GM21360 (cell line): ENCODE measurements at regions not wholly inside any gene's neighbourhood (a gene's known extent, or its start where the extent isn't known, plus 50 kb on each side); places are given as distances from the start of the nearest gene placed in this dataset.

Experiments used
- ATAC-seq: cut with Tn5 transposase; IDR thresholded peaks from one replicate; pipeline ENCODE4 v1.9.1; 2021; ENCODE audit warnings: mild to moderate bottlenecking, moderate library complexity; ENCODE audit not compliant: unreplicated experiment

DNA sequence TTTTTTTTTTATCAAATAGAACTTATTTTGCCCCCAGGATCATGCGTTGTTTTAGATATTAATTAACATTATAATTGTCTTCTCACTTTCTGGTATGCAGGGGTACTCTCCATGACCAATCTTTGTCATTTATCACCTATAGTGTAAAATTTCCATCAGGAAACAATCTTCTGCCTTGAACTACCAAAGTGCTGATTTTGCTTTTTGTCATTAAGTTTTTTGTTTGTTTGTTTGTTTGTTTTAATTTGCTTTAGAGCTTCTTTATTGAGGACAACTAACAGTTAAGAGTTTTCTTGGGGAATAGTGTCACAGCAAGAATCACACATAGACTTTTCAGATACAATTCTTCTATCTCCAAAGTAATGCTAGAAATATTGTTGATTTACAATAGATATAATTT lies 171.2 kb upstream of the PRPS1L1 start:
- ATAC-seq = no peak

DNA sequence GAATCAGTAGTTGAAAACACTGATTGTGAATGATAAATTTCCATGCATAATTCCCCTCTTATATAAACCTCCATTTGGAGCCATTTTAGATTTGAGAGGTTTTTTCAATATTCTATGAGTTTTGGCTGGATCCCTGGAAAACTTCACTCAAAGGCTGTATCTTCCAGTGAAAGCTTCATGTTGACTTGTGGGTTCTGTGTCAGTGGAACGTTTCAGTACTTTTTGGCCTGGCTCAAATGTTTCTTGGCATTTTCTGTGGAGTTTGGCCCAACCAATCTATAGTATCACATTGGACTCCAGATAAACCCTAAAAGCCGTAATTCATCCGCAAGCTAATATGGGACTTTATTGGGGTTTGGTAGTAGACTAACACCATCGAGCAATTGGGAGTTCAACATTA lies 172.6 kb upstream of the PRPS1L1 start:
- no peak for ATAC-seq

DNA sequence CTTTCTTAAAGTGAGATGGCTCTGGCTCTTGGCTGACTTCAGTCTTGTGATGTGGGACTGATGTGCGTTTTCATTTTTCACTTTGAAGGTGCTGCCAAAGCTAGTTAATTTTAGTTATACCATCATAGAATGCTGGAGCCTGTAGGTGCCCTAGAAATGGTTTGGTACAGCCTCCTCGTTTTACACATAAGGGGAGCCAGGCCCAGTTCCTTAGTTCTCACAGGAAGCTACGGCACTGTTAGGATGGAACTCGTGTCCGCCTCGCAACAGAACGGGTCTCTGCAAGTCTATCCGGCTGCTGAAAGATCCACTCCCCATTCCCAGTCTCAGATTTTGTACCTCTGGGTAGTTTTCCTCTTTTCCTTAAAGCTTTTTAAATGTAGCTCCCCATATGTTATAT lies 173.2 kb upstream of the PRPS1L1 start:
- no peak for ATAC-seq

DNA sequence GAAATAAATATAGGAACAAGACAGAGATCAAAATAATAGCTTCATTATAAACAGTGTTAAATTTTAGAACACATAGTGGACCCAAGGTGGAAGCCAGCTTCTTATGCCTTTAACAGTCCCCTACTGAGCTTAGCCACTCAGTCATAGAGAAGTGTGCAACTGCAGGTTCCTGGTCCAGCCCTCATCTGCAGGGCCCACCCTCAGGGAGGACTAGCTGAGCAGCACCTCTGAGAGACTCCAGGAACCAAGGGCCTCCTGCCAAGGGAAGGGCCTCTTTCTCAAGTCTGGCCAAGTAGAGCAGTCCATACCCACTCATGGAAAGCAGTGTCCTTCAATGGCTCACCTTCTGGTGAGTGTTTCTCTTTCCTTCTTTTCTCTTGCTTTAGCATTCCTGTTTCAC lies 173.7 kb upstream of the PRPS1L1 start:
- ATAC-seq = no peak

DNA sequence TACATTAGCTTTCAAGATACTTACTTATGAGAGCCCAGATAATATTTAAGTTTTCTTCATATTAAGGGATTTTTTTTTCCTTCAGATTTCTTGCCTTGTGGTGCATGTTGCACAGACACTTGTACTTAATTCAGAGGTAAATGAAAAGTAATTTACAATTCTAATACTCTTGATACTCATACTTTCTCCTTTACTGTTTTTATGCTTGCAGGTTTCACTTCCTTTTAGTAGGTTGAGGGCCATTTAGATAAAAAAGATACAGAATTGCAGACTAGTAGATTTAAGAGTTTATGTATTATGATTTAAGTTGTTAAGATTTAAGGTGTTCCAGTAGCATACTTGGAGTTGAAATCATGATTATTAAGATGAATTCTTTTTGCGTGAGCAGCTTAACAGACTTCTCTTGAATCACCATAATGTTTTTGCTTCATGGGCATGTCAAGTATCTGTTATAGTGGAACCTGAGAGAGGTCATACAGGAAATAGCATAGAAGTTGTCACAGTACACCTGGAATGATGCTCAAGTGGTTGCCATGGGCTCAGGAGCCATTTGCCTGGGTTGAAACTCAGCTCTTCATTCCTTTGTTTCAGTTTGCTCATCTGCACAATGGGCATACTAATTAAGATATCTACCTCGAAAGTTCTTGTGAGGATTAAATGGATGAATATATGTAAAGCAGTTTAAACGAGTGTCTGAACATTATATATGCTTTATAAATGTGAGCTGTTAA lies 174.8 kb upstream of the PRPS1L1 start:
- ATAC-seq = no peak

DNA sequence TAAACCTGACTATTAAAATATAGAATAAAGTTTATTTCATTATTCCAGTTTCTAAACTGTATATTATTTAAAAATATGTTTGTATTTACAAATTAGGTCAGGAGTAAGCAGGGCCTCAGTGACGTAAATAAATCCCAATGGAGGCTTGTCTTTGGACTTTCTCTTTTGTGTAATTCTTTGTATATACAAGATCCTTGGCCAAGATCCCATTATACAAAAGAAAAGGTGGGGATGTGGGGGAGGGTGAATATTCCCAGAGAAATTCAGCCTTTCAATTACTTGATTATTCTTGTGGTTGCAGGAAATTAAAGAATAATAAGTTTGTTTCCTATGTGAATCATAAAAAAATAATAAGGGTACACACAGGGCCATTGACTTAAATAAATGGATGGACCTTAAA lies 178.7 kb upstream of the PRPS1L1 start:
- ATAC-seq = no peak

DNA sequence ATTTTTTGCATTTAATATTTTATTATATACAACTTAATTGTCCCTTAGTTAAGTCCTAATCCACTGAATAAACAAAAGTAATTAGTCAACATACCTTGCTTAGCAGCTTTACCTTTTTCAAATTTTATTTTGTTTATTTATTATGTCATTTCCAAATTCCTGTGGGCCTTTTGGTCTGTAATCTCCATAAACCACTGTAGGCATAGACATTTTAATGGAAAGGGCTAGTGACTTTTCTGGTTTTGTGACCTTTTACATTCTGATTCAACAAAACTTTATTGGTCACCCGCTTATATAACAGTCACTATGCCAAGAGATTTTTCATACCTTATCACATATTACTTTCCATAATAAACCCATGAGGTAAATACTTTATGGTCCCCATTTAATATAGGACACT lies 181.3 kb upstream of the PRPS1L1 start:
- ATAC-seq = no peak

DNA sequence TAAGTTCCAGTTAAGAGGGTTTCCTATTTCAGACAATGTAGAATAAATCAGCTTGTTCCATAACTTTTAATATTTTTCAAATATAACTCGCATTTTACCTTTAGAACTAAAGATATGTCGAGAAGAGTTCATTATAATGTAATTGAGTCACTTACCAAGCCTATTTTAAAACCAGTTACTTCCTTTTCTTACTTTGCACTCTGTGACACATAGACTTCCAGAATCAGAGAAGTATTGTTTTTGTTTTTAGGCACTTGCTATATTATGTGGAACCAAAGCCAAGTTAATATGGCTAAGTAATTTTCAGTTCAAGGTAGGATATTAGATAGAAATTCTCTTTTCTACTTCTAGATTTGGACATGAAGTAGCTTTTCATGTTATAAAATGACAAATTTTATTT lies 182.7 kb upstream of the PRPS1L1 start:
- ATAC-seq = no peak

DNA sequence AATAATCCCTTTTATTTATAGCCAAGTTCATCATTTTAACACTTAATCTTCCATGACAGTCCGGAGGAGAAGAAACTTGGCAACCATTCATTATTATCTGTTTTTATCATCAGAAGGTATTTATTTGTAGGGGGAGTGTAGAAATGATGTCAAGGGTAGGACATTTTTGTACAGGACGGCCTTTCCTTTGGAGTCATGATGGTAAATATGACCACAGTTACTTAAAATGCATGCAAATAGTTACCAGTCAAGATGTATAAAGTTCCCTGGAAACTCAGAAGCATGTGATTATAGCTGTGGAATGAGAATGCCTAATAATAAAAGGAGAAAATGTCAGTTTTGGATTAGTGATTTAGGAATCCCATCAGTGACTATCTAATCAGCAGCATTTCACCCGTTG lies 183.1 kb upstream of the PRPS1L1 start:
- ATAC-seq = no peak

DNA sequence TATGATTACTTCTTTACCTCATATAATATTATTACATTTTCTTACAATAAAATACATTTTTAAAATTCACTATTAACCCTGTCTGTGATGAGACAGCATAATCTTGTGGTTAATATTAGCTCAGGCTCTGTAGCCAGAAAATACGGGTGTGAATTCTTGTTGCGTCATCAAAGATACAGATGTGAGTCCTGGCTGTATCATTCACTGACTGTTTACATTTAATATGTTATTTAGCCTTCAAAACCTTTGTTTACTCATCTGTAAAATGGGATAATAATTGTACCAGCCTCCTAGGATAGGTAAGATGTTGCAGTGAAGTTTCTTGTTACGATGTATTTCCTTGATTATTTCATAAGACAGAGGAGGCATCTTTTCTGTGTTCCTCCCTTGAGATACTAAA lies 184.7 kb upstream of the PRPS1L1 start:
- ATAC-seq = no peak

DNA sequence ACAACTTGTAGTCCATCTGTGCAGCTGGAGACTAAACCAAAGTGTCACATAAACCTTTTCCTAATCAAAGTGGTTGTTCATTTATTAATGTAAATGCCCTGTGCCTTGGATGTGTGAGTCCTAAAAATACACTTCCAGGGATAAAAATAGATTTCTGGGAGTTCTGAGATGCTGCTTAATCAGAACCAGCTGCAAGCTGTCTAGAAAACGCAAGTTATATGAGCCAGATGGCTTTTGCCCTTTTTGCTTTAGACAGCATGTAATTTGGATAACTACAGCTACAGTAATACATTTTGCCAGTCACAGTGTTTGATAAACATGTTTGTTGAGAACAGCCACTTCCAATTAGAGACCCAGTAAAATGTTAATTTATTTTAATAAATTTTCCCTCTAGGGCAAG lies 185.1 kb upstream of the PRPS1L1 start:
- ATAC-seq = no peak

DNA sequence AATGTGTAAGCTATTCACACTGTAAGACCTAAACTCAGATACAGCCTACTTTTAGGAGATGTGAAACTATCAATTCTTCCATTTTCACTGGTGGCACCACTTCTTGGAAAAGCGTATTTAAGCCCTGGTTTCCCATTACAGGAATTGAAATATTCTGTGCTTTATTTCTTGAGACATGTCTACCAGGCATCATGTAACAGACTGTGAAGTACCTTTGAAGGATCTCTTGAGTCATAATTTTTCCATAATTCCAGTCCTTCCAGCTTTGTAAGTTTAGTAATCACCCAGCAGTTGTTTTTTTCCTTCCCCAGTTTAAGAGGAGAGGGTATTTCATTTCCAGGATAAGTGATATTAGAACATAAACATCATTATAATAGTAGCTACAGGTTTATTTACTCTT lies 186.0 kb upstream of the PRPS1L1 start:
- no peak for ATAC-seq

DNA sequence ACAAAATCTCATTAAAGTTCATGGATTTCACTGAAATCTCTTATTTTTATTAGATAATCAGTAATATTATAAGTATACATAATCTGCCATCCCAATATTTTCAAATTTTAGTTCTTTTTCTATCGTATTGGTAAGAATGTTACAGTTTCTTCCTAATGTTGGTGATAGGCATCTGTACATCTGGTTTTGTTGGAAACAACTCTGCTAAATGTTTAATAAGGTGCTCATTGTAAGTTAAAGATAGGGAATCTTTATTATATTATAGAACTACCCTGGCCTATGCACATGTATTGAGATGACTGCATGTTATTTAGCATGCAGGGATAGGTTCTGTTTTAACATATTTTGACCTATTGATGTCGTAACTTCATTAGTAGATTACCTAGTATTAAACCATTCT lies 188.6 kb upstream of the PRPS1L1 start:
- no peak for ATAC-seq

DNA sequence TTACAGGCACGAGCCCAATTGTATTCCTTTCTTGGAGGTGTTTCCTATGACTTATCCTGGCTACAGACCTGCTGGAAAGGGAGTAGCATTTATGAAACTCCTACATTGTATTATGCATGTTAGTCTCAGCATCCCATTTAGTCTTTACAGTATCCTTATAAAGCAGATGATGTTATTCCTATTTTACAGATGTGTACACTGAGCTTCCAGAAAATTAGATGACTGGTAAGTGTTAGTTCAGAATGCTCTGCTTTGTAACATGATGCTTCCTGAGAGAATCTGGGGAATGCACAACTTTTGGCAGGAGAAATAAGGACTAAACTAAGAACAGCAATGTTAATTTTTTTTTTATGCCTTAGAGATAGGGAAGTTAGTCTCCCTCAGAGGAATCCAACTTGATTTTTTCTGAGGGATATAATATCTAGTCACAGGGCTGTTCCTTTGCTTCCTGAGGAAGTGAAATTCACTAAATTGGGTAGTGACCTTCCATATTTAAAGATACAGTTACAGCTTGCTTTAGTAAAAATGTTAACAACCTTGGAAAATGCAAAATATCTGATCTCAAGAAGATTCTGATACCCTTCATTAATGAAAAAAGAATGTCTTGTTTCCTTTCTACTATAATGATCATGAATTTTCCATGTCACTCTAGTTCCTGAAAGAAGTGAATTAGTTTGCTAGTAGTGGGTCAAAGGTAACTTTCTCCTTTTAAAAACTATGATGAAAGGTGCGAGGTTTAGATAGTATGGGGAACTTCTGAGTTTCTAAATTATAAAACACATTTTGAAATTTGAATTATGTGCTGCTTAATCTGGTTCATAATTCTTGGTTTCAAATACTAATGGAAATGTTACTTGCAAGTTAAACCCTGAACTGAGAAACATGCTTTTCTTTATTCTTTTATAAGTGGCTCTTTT lies 194.0 kb upstream of the PRPS1L1 start:
- no peak for ATAC-seq

DNA sequence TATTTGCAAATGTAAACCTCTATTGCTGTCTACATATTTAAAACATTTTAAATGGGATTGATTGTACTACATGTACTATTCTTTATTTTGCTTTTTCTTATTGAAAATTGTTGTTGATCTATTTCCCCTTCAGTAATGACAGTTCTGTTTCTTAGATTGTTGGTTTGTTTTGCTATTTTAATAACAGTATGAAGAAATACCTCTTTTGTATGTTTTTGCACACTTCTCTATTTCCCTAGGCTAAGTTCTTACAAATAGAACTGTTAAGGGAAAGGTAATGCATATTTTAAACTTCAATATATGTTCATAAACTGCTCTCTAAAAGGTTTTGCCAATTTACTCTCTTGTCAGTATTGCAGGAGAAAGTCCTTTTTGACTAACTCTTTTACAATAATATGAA lies 195.0 kb upstream of the PRPS1L1 start:
- ATAC-seq = no peak

DNA sequence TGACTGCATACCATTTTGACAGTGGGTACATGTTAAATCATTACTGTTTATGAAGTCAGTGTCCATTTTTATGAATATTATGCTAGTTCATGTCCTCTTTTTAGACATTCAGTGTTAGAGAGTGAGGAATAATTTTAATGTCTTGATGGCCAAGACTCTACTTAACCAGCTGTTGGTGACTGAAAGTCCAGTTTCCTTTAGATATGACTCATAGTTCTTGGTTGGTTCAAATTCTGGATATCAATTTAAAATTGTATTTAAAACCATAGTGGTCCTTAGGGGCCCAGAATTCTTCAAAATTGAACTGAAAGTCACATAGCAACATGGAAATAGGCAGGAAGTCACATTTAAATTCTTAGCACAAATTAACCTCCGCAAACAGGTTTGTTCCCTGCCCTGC lies 196.5 kb upstream of the PRPS1L1 start:
- no peak for ATAC-seq

DNA sequence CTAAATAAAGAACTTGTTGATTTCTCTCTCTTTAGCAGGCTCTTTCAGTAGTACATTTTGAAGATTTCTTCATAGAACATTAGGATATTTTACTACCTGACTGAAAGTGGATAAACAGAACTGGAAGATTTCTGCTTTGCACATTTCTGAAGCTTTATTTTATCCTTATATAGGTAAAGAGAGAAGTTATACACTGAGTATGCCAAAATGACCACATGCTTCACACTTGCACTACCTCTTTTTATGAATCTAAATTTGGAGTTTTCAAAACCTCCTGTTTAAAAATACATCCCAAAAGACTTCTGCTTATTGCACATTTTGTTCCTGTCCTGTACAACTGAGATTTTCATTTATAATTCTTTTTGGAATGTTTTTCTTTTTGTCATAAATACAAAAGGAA lies 197.4 kb upstream of the PRPS1L1 start:
- peak; percentile 61 for ATAC-seq

DNA sequence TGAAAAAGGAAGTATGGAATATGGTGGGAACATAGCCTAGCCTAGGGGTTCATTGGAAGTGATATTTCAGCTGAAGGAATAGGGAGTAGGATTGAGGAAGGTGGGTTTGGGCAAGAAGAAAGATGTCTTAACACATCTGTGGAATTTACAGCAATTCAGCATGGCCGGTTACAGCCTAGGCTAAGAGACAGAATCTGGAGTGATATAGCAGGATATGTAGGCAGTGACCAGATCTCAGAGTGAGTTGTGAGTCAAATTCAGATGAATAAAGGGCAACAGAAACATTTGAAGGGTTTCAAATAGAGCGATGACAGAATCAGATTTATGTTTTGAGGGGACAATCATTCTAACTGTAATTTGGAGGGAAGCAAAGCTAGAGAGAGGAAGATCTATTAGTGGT lies 199.0 kb upstream of the PRPS1L1 start:
- no peak for ATAC-seq

DNA sequence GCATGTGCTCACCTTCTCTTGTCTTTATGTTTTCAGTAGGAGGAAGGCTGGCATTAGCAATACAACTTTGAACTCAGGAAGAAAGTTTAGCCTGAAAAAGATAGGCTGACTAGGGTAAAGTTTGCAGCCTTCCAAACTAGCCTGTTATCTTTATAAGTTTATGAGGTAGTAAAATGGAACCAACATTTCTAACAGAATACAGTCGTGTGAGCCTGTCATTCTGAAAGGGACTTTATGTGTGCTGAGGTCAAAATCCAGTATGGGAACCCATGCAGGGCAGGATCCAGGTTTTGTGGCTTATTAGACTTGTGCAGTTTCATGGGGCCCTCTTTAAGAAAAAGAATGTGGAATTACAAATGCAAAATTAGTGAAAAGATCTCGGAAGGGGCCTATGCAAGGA lies 201.0 kb upstream of the PRPS1L1 start:
- ATAC-seq = no peak

DNA sequence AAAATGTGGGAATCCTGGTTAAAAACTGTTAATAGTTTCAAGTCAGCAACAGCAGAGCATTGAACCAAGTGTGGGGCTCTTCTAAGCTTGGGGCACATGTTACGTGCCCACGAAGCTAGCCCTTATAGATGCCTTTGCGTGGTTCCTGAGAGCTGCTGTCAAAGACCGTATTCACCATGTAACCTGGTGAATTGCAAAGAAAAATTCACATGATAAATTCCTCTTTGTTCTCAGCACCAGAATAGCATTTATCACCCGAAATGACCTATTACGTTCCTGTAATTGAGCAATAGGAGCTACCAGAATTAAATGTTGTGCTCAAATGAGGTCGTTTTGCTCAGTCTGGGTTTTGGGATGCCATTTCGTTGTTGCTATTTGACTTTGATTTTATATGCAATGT lies 202.6 kb upstream of the PRPS1L1 start:
- no peak for ATAC-seq

DNA sequence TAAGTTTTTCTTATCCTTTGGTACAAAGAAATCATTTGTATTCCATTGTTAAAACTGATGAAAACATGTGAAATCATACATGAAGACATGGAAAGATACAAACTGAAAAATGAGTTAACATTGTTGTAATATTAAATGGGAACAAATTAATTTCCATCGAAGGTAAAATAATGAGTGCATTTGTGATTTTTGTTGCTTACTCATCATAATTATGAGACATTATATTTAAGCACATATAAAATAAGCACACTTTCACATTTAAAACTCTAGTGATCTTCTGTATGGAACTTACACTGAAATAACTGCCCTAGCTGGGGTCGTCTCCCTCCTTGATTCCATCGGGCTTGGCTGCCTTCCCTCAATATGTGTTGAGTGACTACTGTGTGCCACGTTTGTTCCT lies 204.2 kb upstream of the PRPS1L1 start:
- no peak for ATAC-seq

DNA sequence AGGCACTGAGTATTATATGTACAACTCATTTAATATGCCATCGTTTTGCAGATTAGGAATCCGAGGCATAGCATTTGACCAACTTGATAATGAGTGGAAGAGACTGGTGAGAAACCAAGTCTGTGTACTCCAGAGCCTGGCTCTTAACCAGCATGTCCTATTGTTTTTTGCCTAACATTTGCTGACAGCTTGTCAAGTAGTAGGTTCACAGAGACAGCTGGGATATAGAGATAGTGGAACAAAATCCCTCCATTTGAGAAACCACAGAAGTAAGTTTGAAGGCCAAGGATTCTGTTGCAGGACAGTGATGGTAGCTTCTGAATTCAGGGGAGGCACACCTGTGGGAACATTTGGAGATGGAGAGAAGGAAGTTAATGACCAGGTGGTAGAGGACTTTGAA lies 206.9 kb upstream of the PRPS1L1 start:
- no peak for ATAC-seq
